ENCODE measurements at regions not wholly inside any gene's neighbourhood (a gene's known extent, or its start where the extent isn't known, plus 50 kb on each side); places are given as distances from the start of the nearest gene placed in this dataset.

GRCh38 chr4:61067381-61067780 lies 132.7 kb upstream of the ADGRL3 start:
- TF ChIP-seq POLR2A (IDR thresholded peaks at IDR 0.05) (no peak), CTCF (IDR thresholded peaks at IDR 0.05) (no peak)
- intact Hi-C loops (cut with DNase I; ENCODE audit: low total_unique reads): no loop called here

GRCh38 chr4:61068060-61068459 lies 132.1 kb upstream of the ADGRL3 start:
- TF ChIP-seq POLR2A (IDR thresholded peaks at IDR 0.05) (no peak), CTCF (IDR thresholded peaks at IDR 0.05) (no peak)
- no peak overlapping the region for H3K4me3 ChIP-seq (ENCODE audit: low read depth, poor library complexity, severe bottlenecking)
- intact Hi-C loops (cut with DNase I; ENCODE audit: low total_unique reads): no loop called here
- WGBS, 2 donors: 39 to 48% methylated on average over 2 of the region's 2 CpGs
- DNase-seq (ENCODE audit: low spot score in 2 of 2): no peak

More at GRCh38 chr4:61067381-61067780, 132.7 kb upstream of the ADGRL3 start:
- DNase-seq (ENCODE audit: low spot score in 2 of 2): no peak
- WGBS, 2 donors: 58 to 62% methylated on average over 3 of the region's 3 CpGs
- no peak overlapping the region for H3K4me3 ChIP-seq (ENCODE audit: low read depth, poor library complexity, severe bottlenecking)

- no peak for TF ChIP-seq CTCF (IDR thresholded peaks at IDR 0.05)
- TF ChIP-seq POLR2A (IDR thresholded peaks at IDR 0.05): no peak
- no peak for DNase-seq (ENCODE audit: low spot score in 2 of 2)
- intact Hi-C loops (cut with DNase I; ENCODE audit: low total_unique reads): no loop called here
- H3K4me3 ChIP-seq (ENCODE audit: low read depth, poor library complexity, severe bottlenecking): no peak overlapping the region
- 58 to 81% methylated on average over 5 of the region's 5 CpGs for WGBS, 2 donors
Observed at GRCh38 chr4:61068745-61069144, 131.4 kb upstream of the ADGRL3 start.

GRCh38 chr4:61070269-61070668 lies 129.9 kb upstream of the ADGRL3 start:
- no peak for DNase-seq (ENCODE audit: low spot score in 2 of 2)
- intact Hi-C loops (cut with DNase I; ENCODE audit: low total_unique reads): no loop called here
- TF ChIP-seq CTCF (IDR thresholded peaks at IDR 0.05): no peak
- TF ChIP-seq POLR2A (IDR thresholded peaks at IDR 0.05): no peak
- no peak overlapping the region for H3K4me3 ChIP-seq (ENCODE audit: low read depth, poor library complexity, severe bottlenecking)
- WGBS, 2 donors: 76 to 85% methylated on average over 3 of the region's 3 CpGs

GRCh38 chr4:61079427-61079826 lies 120.7 kb upstream of the ADGRL3 start:
- no peak for DNase-seq (ENCODE audit: low spot score in 2 of 2)
- H3K4me3 ChIP-seq (ENCODE audit: low read depth, poor library complexity, severe bottlenecking): no peak overlapping the region
- intact Hi-C loops (cut with DNase I; ENCODE audit: low total_unique reads): no loop called here
- TF ChIP-seq CTCF (IDR thresholded peaks at IDR 0.05) (no peak), POLR2A (IDR thresholded peaks at IDR 0.05) (no peak)

GRCh38 chr4:61079976-61080375 lies 120.2 kb upstream of the ADGRL3 start:
- DNase-seq (ENCODE audit: low spot score in 2 of 2): no peak
- no peak overlapping the region for H3K4me3 ChIP-seq (ENCODE audit: low read depth, poor library complexity, severe bottlenecking)
- intact Hi-C loops (cut with DNase I; ENCODE audit: low total_unique reads): no loop called here
- TF ChIP-seq CTCF (IDR thresholded peaks at IDR 0.05): no peak
- no peak for TF ChIP-seq POLR2A (IDR thresholded peaks at IDR 0.05)
- WGBS, 2 donors: 80 to 84% methylated on average over 2 of the region's 2 CpGs

Measured in lower leg skin (tissue), 4 donors.